Right lobe of liver (tissue), 4 donors: ENCODE measurements at regions not wholly inside any gene's neighbourhood (a gene's known extent, or its start where the extent isn't known, plus 50 kb on each side); places are given as distances from the start of the nearest gene placed in this dataset.

Experiments used
- CTCF ChIP-seq, 4 donors: fragments of 200-600 bp in 3 of 4; fragments of 450-650 bp in 1 of 4; IDR thresholded peaks; one replicate each; pipeline versions ENCODE4 v1.5.1 to v1.8.0; 2016 to 2022; ENCODE audit warnings: antibody characterized with exemption in 4 of 4, mild to moderate bottlenecking in 2 of 4
- POLR2A ChIP-seq: fragments of 450-650 bp; IDR thresholded peaks from one replicate; pipeline ENCODE4 v1.6.1; 2017; ENCODE audit warnings: antibody characterized with exemption, mild to moderate bottlenecking
- donor health status: DM: no; HTN: no; CAD: no.
- donor health status: DM: no; HTN: no; CAD: no.
- donor health status: DM: no; HTN: yes; CAD: no.

GRCh38 chr1:78373676-78374075, 117.1 kb upstream of the PTGFR start:
- TF ChIP-seq CTCF (IDR thresholded peaks at IDR 0.05) = no peak
- no peak for TF ChIP-seq POLR2A
